ACC112 (cell line): ENCODE measurements at regions not wholly inside any gene's neighbourhood (a gene's known extent, or its start where the extent isn't known, plus 50 kb on each side); places are given as distances from the start of the nearest gene placed in this dataset.

Source experiments
- H2AFZ ChIP-seq: fragments of 200-600 bp; sonication (generic); one replicate; pipeline ENCODE4 v1.6.0; 2017; ENCODE audit warnings: antibody characterized with exemption, low read length; ENCODE audit not compliant: unreplicated experiment
- H3K27ac ChIP-seq: fragments of 200-600 bp; sonication (generic); 2 replicates; pipeline ENCODE4 v1.5.1; 2014; ENCODE audit warnings: low read depth, mild to moderate bottlenecking, antibody characterized with exemption, low read length, moderate library complexity
- H3K27me3 ChIP-seq: fragments of 200-600 bp; sonication (generic); 2 replicates; pipeline ENCODE4 v1.6.1; 2014; ENCODE audit warnings: mild to moderate bottlenecking, antibody characterized with exemption, low read length, moderate library complexity, mixed read lengths; ENCODE audit not compliant: insufficient read depth
- H3K36me3 ChIP-seq: fragments of 200-600 bp; sonication (generic); 2 replicates; pipeline ENCODE4 v1.6.1; 2016; ENCODE audit warnings: mild to moderate bottlenecking, antibody characterized with exemption, low read length, moderate library complexity, mixed read lengths; ENCODE audit not compliant: insufficient read depth
- H3K4me1 ChIP-seq: fragments of 200-600 bp; sonication (generic); one replicate; pipeline ENCODE4 v1.6.1; 2016; ENCODE audit warnings: low read length, mixed read lengths; ENCODE audit not compliant: insufficient read depth, unreplicated experiment, control insufficient read depth
- H3K4me3 ChIP-seq: fragments of 200-600 bp; sonication (generic); 2 replicates; pipeline ENCODE4 v1.5.1; 2014; ENCODE audit warnings: mild to moderate bottlenecking, low read depth, low read length
- H3K79me2 ChIP-seq: fragments of 200-600 bp; sonication (generic); one replicate; pipeline ENCODE4 v1.6.0; 2016; ENCODE audit warnings: low read length; ENCODE audit not compliant: control insufficient read depth, unreplicated experiment, insufficient read depth

DNA sequence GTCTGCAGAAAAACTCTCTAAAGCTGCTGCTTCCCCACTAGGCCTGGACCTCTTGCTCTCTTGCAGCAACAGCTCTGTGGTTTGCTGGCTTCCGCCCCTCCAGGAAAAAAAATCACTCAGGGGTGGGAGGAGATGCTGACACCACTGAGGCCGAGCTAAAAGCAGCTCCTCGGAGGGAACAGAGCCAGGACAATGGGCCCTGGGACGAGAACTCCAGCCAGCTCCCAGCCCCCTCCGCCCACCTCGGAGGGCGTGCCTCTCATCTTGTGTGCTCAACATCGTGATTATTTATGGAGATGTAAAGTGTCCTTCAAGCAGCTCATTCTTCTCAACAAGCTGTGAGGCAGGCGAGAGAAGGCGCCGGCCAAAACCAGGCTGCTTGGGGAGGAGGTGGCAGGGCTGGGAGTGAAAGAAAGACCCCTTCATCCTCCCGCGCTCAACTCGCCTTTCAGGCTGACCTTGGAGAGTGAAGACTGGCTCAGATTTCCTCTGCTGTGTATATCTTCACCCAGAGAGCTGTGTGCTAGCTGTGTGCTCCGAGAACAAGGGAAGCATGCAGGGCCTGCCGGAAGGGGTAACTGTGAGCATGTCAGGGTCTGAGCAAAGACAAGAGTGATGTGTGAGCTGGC is 53.5 kb upstream of the LRFN2 start:
- Histone ChIP-seq H3K4me3 (no peak overlapping the region), H2AFZ (no peak overlapping the region)

More for the DNA sequence above, 53.5 kb upstream of the LRFN2 start:
- no peak overlapping the region for H3K27ac ChIP-seq
- H3K4me1 ChIP-seq = no peaks in the 10 kb centered on the region
- no peaks in the 10 kb centered on the region for H3K27me3 ChIP-seq
- H3K79me2 ChIP-seq = no peaks in the 10 kb centered on the region
- no peaks in the 10 kb centered on the region for H3K36me3 ChIP-seq
